Tibial nerve (tissue), 3 donors: ENCODE measurements at regions not wholly inside any gene's neighbourhood (a gene's known extent, or its start where the extent isn't known, plus 50 kb on each side); places are given as distances from the start of the nearest gene placed in this dataset.

Source experiments
- CTCF ChIP-seq, 5 experiments: fragments of 200-600 bp in 3 of 5; fragments of 450-650 bp in 2 of 5; sonication (generic) in 3 of 5; IDR thresholded peaks; one replicate each; pipeline ENCODE4 v1.5.1; 2016 to 2019; ENCODE audit warnings: antibody characterized with exemption in 5 of 5, mild to moderate bottlenecking in 3 of 5, moderate library complexity in 2 of 5
- POLR2A ChIP-seq, 2 donors: fragments of 450-650 bp; IDR thresholded peaks; one replicate each; pipeline ENCODE4 v1.6.1; 2017; ENCODE audit warnings: antibody characterized with exemption in 2 of 2, mild to moderate bottlenecking in 2 of 2, moderate library complexity in 2 of 2

GRCh38 chrX:20693078-20693477 lies 426.4 kb upstream of the RPS6KA3 start:
- no peak for TF ChIP-seq CTCF (IDR thresholded peaks at IDR 0.05)
- no peak for TF ChIP-seq POLR2A (IDR thresholded peaks at IDR 0.05)
